ENCODE measurements at regions not wholly inside any gene's neighbourhood (a gene's known extent, or its start where the extent isn't known, plus 50 kb on each side); places are given as distances from the start of the nearest gene placed in this dataset.

DNA sequence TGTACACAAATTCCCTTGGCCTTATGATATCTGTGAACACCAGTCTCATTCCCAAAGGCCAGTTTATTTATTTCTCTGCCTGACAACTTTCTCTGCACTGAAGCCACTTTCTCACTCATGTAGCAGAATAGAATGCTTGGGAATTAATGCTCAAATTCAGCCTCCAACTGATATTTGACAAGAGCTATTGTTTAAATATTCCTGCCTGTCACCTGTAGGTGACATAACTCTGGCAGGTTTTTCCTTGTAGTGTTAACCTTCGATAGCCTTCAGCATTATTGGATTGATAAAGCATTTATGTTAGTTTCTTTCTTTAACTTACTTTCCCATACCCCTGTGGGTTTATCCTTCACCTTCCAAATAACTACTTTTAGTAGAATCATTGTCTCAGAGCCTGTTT, 1183.2 kb upstream of the ADGRB3 start:
- TF ChIP-seq, protein P1, sequence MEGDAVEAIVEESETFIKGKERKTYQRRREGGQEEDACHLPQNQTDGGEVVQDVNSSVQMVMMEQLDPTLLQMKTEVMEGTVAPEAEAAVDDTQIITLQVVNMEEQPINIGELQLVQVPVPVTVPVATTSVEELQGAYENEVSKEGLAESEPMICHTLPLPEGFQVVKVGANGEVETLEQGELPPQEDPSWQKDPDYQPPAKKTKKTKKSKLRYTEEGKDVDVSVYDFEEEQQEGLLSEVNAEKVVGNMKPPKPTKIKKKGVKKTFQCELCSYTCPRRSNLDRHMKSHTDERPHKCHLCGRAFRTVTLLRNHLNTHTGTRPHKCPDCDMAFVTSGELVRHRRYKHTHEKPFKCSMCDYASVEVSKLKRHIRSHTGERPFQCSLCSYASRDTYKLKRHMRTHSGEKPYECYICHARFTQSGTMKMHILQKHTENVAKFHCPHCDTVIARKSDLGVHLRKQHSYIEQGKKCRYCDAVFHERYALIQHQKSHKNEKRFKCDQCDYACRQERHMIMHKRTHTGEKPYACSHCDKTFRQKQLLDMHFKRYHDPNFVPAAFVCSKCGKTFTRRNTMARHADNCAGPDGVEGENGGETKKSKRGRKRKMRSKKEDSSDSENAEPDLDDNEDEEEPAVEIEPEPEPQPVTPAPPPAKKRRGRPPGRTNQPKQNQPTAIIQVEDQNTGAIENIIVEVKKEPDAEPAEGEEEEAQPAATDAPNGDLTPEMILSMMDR (IDR thresholded peaks at IDR 0.05; ENCODE audit: low read length), result no peak
- no peak for TF ChIP-seq EZH2 (optimal IDR thresholded peaks at IDR 0.05; ENCODE audit: low read depth, low read length)
- TF ChIP-seq EZH2phosphoT487 (IDR thresholded peaks at IDR 0.05; ENCODE audit: low read length), result no peak
